HuH-7 (cell line): ENCODE measurements at regions not wholly inside any gene's neighbourhood (a gene's known extent, or its start where the extent isn't known, plus 50 kb on each side); places are given as distances from the start of the nearest gene placed in this dataset.

Experiments used
- DNase-seq: peaks from one replicate; pipeline ENCODE4 v3.0.0; 2011; ENCODE audit warnings: low spot score

DNA sequence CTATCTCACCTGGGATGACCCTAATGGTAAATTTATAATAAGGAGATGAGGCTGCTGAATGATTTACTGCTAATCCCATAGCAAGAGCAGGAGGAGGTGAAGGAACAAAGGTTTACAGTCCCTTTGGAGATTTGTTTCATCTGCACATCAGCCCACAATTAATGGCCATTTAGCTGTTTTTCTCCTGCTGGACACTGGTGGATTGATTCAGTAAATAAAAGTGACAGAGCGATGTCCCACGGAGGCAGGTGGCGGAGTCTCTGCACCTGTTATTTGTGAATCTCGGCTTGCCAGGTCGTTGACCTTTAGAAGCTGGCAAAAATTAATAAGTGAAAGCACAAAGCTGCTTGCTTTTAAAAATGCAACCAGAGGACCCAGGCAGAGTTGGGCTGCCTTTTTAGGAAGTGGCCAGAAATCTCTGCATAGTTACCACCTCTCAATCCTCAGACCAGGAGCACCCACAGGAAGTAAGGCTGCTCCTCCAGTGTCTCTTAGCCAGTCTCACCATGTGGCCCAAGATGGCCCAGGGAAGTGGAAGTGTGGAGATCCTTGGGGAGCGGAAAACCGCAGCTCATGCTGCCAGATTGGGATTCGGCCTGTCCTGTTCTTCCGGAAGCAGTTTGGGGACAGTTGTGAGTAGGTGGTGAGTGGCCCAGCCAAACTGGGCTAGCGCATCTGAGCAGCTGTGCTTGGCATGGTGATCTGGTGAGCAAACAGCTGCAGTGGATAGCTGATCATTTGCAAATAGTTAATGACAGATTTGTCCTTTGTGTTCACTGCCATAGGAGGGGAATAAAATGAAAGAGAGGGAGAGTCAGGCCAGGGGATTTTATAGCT is 1005.7 kb upstream of the PIK3C3 start:
- DNase-seq: no peak

- no peak for DNase-seq
These were observed 1010.5 kb upstream of the PIK3C3 start for GRCh38 chr18:40944576-40944975.

DNA sequence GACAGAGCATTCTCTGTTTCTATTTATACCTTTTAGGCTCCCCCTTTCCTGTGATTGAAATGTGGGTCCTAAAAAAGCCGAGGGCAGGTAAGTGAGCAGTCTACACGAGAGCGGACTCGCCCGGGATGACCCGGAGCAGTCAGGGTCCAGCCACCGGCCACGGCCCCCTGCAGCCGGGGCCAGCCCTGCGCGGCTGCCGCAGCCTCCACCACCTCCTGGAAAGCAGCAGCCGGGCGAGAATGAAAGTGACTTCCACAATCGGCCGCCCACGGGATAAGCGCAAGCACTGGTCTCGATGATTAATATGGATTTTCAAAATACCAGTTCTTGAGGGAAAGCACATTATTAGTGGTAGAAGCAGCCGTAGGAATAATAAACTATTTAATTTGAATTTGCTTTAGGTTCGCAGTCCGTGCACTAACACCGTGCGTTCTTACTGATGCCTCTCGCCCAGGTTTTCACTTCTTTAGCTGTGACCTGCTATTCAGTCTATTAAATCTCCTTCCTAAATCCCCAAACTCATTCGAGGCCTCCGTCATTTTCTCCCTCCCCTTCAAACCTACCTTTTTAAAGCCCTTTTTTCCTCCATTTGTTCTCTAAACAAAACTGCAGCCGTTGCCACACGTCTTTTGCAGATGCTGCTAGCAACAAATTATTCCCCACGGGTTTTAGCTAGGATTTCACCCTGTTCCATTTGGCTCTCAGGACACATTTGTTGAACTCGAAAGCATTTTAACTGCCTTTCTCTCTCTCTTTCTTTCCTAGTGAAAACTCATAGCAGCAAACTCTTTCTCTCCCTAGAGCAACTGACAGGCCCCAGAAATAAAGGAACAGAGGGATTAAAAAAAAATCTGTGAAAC is 1015.1 kb upstream of the PIK3C3 start:
- peak; percentile 12 for DNase-seq

DNA sequence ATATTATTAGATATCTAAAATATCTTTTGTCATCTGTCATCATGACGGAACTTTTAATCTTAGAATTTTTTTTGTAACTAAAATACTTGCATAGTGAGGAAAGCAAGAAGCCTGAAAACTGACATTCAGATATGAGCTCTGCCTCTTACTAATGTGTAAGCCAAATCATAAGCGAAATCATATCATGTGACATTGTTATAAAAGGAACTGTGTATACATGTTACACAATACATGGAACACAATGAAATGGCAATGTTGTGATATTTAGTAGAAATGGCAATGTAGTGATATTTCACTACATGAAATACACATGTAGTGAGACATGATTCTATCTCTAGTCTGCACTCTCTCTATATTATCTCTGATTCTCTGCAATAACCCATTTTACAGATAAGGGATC is 1016.4 kb upstream of the PIK3C3 start:
- no peak for DNase-seq

DNA sequence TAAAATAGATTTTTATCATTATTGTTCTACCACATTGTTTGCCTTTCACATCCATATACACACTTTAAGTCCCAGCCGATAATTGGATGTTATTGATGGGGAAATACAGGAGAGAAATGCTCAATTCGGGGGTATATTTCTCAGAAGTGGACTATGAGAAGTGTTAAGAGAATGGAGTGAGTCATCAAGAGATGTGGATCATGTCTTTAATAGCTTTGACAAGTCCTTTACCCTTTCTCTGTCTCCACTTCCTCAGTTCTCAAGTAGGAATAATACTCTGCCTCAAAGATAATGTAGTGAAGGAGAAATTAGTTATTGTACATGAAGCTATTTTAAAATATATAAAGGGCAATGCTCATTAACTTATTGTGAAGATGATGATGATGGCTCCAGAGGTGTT is 1017.6 kb upstream of the PIK3C3 start:
- no peak for DNase-seq

- peak; percentile 16 for DNase-seq
These were observed 1019.6 kb upstream of the PIK3C3 start for GRCh38 chr18:40935423-40935822.

- DNase-seq: no peak
These were observed 1022.2 kb upstream of the PIK3C3 start for GRCh38 chr18:40932862-40933261.

- DNase-seq: no peak
These were observed 1024.7 kb upstream of the PIK3C3 start for GRCh38 chr18:40930211-40930882.

DNA sequence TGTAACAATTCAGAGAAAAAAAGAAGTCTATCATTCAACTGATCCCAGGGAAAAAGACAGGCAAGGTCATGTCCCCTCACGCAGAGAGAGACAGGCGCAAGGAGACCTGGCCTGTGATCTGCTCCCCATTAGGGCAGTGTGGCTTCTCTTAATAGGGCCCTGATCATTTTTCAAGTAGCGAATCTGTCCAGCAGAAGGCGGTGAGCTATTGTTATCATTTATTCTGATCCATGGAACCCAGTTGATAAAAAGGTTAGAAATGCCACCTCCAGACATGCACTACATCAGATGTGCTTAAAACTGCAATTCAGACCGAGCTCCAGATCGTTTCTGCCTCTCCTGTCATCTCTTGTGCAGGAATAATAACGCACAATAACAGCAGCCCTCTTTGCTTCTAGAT is 1025.6 kb upstream of the PIK3C3 start:
- no peak for DNase-seq

DNA sequence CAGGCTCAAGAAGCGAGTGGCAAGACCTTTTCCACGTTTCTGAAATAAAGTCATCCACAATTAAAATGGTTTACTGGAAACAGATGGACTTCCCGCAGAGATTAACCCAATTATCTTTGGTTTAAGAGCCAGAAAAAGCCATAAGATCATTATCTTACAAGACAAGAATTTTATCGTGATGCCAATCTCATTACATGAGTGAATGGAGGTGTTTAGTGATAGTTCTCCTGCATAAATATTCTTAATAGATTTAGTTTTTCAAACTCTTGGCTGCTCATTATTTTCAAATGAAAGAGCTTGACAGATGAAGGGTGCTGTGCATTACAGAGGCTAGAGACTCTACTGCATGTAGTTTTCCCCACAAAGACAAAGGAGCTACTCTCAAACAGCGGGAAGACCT is 1028.4 kb upstream of the PIK3C3 start:
- no peak for DNase-seq

GRCh38 chr18:40925071-40925541 is 1029.9 kb upstream of the PIK3C3 start:
- DNase-seq: no peak

DNA sequence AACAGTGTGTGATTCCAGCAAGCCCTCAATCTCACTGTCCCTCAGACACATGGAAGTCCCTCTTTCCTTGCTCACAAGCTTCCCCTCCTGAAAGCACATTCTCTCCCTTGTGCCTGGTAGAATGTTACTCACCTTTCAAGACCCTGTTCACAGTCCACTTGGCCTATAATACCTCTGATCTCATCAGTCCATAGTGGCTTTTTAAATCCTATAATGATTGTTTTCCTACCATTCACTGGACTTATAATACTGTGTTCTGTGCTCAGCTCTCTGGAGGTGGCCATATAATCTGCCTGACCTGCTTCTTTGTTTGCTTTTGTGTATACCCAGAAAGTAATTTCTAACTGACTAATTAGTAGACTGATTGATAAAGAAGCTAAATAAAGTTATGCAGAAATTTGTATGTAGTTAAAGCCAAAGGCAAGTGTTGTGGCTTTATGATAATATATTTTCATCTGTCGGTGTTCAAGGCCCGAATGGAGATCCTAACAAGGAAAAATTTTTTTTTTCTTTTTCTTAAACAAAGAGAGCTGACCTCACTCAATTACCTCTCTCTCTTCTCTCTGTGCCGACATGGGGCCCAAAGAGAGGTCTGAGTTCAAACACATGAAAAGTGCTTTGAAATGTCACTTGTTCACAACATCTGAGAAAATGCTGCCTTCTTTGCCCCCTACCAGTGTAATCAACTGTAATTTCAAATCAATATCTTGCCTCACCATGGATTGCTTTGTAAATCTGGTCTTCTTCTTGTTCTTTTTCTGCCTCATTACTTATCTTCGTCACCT is 1033.0 kb upstream of the PIK3C3 start:
- DNase-seq: no peak

DNA sequence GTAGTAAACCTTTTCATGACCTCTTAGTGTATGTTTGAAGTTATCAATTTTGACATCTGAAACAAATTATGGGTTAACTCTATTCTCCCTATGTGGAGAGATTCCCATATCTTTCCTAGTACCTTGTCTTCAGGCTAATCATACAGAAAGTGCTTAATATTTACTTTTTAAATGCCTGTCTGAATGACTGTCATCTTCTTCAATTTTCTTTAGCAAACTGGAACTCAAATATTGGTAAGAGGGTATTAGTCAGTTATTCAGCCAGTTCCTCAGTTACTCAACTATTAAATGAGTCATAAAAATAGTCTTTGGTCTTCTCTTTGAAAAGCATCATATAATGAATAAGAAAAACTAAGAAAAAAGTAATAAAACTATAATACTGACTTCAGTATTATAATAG is 1038.0 kb upstream of the PIK3C3 start:
- DNase-seq: no peak

DNA sequence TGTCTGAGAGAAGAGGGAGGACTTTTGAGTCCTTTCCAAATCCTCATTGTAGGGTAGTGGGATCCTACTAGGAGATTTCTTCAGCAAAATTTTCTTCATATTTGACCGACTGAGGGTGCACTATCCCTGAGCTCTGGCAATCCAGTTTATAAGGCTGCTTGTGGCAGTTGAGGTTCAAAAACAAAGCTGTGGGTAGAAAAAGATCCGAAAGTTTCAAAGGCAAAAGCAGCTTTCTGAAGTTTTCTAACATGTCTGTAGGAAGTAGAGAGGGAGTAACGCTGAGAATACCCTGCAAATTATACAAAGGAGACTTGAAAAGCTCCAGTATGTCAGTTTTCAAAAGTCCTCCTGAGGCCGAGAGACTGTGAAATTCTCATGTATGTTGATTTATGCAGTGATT is 1039.3 kb upstream of the PIK3C3 start:
- no peak for DNase-seq

DNA sequence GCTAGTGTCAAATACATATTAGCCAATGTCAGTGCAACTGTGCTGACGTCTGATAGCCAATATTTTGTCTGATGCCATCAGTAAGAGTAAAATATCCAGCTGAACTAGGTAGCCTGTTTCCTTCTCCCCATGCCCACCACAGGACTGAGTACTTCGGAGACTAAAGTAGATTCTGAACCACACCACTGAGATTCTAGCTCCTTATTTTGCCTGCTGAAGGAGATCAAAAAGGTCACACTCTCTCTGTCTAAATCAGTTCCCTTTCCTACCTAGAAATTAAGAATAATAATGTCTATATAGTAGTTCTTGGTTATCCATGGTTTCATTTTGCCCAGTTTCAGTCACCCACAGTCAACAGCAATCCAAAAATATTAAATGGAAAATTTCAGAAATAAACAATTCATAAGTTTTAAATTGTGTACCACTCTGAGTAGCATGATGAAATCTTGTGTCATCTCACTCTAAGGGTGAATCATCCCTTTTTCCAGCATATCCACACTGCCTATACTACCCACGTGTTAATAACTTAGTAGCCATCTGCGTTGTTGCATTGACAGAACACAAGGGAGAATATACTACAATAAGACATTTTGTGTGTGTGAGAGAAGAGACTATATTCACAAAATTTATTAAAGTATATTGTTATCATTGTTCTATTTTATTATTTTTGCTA is 1043.3 kb upstream of the PIK3C3 start:
- DNase-seq: no peak

DNA sequence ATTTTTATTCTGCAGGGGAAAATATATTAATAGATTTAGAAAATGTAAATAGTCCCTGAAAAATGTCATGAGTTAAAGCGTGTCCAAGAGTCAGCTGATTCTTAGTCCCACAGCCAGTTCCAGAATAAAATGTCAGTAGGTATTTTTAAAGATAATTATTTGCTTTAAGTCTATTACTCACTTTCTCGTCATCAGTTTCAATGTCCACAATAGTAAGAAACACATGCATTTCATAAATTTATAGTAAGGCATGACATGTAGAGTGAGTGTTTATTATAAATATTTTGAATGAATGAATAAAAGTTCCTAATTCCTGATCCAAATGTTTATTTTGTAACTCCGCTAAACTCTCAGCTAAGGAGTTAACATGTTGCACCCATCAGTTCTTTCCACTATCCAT is 1044.0 kb upstream of the PIK3C3 start:
- no peak for DNase-seq

GRCh38 chr18:40907842-40908241 is 1047.2 kb upstream of the PIK3C3 start:
- no peak for DNase-seq

- DNase-seq: no peak
These were observed 1050.7 kb upstream of the PIK3C3 start for GRCh38 chr18:40904295-40904694.

DNA sequence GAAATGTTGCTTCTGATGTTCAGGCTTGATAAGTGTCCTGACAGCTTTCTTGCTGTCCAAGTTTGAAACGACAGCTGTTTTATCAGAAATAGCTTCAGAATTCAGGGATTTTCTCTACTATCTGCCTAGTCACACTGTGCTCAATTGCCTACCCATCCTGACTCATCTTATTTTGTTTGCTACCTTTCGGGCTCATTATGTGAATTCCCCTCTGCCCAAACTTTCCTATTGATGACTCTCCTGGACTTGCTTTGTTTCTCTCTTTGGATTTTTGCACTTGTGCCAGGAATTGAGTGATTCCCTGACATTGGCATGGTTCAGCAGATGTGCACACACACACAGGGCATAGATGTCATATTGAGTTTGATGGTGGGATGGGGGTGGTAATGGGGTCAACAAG is 1052.6 kb upstream of the PIK3C3 start:
- DNase-seq: no peak

GRCh38 chr18:40897884-40898283 is 1057.2 kb upstream of the PIK3C3 start:
- no peak for DNase-seq

DNA sequence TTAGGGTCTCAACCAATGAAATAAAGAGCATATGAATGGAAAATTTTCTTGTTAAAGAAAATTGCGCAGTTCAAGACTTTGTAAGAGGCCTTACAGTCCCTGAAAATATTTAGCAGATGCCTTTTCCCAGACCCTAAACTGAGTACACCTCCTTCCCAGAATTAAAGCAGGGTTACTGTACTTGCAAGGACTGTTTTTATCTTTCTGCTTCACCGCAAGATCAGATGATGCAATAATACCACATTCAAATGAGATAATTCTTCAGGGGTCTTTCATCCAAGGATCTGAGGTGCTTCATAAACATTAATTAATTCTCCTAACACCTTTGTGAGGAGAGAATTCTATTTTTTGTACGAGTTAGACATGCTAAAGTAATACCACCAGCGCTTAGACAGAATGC is 1071.8 kb upstream of the PIK3C3 start:
- DNase-seq: no peak
